ENCODE measurements at regions not wholly inside any gene's neighbourhood (a gene's known extent, or its start where the extent isn't known, plus 50 kb on each side); places are given as distances from the start of the nearest gene placed in this dataset.

- no peak for TF ChIP-seq ARID3A (IDR thresholded peaks at IDR 0.05; ENCODE audit: low read depth, low read length)
- no peak for TF ChIP-seq ZNF160 (CRISPR knock-in tag; IDR thresholded peaks at IDR 0.05)
- TF ChIP-seq ZGPAT (CRISPR knock-in tag; IDR thresholded peaks at IDR 0.05) = 0 out of 2 replicates have a peak, but pooled peaks have one; percentile 43
- peak; percentile 92 for TF ChIP-seq XRCC5 (optimal IDR thresholded peaks at IDR 0.05; ENCODE audit: low read length)
- peak; percentile 4 for TF ChIP-seq ZFP36 (IDR thresholded peaks at IDR 0.05; ENCODE audit: borderline replicate concordance, low read depth, low read length, partially characterized antibody)
- no peak for TF ChIP-seq ZNF205 (CRISPR knock-in tag; IDR thresholded peaks at IDR 0.05)
- peak; percentile 98 for TF ChIP-seq STAG1 (CRISPR knock-in tag; IDR thresholded peaks at IDR 0.05)
- TF ChIP-seq ZNF788 (CRISPR knock-in tag; IDR thresholded peaks at IDR 0.05; ENCODE audit: borderline replicate concordance) = no peak
- no peak for TF ChIP-seq KLF12 (CRISPR knock-in tag; IDR thresholded peaks at IDR 0.05; ENCODE audit: borderline replicate concordance)
- TF ChIP-seq NR1H2 (CRISPR knock-in tag; IDR thresholded peaks at IDR 0.05; ENCODE audit: borderline replicate concordance, low read depth) = no peak
- TF ChIP-seq BCL3 (CRISPR knock-in tag; IDR thresholded peaks at IDR 0.05) = 0 out of 2 replicates have a peak, but pooled peaks have one; percentile 58
- no peak for TF ChIP-seq ZSCAN9 (CRISPR knock-in tag; IDR thresholded peaks at IDR 0.05; ENCODE audit: borderline replicate concordance)
- 0 out of 2 replicates have a peak, but pooled peaks have one; percentile 26 for TF ChIP-seq ZFP36L1 (CRISPR knock-in tag; IDR thresholded peaks at IDR 0.05)
- no peak for TF ChIP-seq ZNF629 (CRISPR knock-in tag; conservative IDR thresholded peaks at IDR 0.05)
- TF ChIP-seq HMGXB4 (CRISPR knock-in tag; IDR thresholded peaks at IDR 0.05; ENCODE audit: borderline replicate concordance in 1 of 2, low read depth in 1 of 2) = peak in 1 of 2 experiments; percentile 26; a peak in 1 of 4 replicates
- no peak for TF ChIP-seq KLF15 (CRISPR knock-in tag; IDR thresholded peaks at IDR 0.05; ENCODE audit: borderline replicate concordance)
- TF ChIP-seq GZF1 (CRISPR knock-in tag; IDR thresholded peaks at IDR 0.05) = no peak
- no peak for TF ChIP-seq MEIS2 (CRISPR knock-in tag; IDR thresholded peaks at IDR 0.05)
- TF ChIP-seq ZNF441 (CRISPR knock-in tag; IDR thresholded peaks at IDR 0.05; ENCODE audit: borderline replicate concordance) = 0 out of 2 replicates have a peak, but pooled peaks have one; percentile 30
- no peak for TF ChIP-seq MAZ (IDR thresholded peaks at IDR 0.05; ENCODE audit: borderline replicate concordance, low read depth, low read length)
- TF ChIP-seq MAZ (CRISPR knock-in tag; IDR thresholded peaks at IDR 0.05; ENCODE audit: low read depth) = 0 out of 2 replicates have a peak, but pooled peaks have one; percentile 26
- TF ChIP-seq KAT8 (CRISPR knock-in tag; IDR thresholded peaks at IDR 0.05) = no peak
- no peak for TF ChIP-seq ZFP62 (CRISPR knock-in tag; IDR thresholded peaks at IDR 0.05)
- TF ChIP-seq KLF11 (CRISPR knock-in tag; IDR thresholded peaks at IDR 0.05) = 0 out of 2 replicates have a peak, but pooled peaks have one; percentile 25
- no peak for TF ChIP-seq FOXK1 (CRISPR knock-in tag; IDR thresholded peaks at IDR 0.05; ENCODE audit: borderline replicate concordance, low read depth)
Observed at GRCh38 chr20:22333885-22334545, 250.4 kb downstream of the FOXA2 start (continued).

Measured in HepG2 (cell line).